NCI-H1436 (cell line): ENCODE measurements at regions not wholly inside any gene's neighbourhood (a gene's known extent, or its start where the extent isn't known, plus 50 kb on each side); places are given as distances from the start of the nearest gene placed in this dataset.
"Not testable (repeated sequence)": the region's sequence is repeated elsewhere in the genome, so short reads cannot be mapped to it uniquely, and the experiment has no call there.

Experiments used
- DNase-seq: peaks from one replicate; lab custom pipeline; 2025; lab: John Stamatoyannopoulos, UW

GRCh38 chr10:76815505-76815904, 822.1 kb downstream of the KCNMA1 start:
- DNase-seq, result not testable (repeated sequence)

GRCh38 chr10:76811430-76811829, 826.2 kb downstream of the KCNMA1 start:
- DNase-seq, result no peak

GRCh38 chr10:76788452-76788811, 849.2 kb downstream of the KCNMA1 start:
- DNase-seq, result no peak

GRCh38 chr10:76787746-76788451, 849.7 kb downstream of the KCNMA1 start:
- DNase-seq, result no peak

- DNase-seq, result no peak
Measured at GRCh38 chr10:76786504-76787072, 851.0 kb downstream of the KCNMA1 start.

- DNase-seq, result no peak
Measured at GRCh38 chr10:76784076-76784475, 853.5 kb downstream of the KCNMA1 start.

- no peak for DNase-seq
Measured at GRCh38 chr10:76779796-76780301, 857.8 kb downstream of the KCNMA1 start.

- DNase-seq, result no peak
Measured at GRCh38 chr10:76778914-76779795, 858.5 kb downstream of the KCNMA1 start.

GRCh38 chr10:76774987-76775603, 862.5 kb downstream of the KCNMA1 start:
- DNase-seq, result no peak

GRCh38 chr10:76769582-76769981, 868.0 kb downstream of the KCNMA1 start:
- DNase-seq, result no peak

GRCh38 chr10:76769161-76769560, 868.4 kb downstream of the KCNMA1 start:
- no peak for DNase-seq

GRCh38 chr10:76766682-76767081, 870.9 kb downstream of the KCNMA1 start:
- no peak for DNase-seq

GRCh38 chr10:76764921-76765320, 872.7 kb downstream of the KCNMA1 start:
- not testable (repeated sequence) for DNase-seq

GRCh38 chr10:76764177-76764576, 873.4 kb downstream of the KCNMA1 start:
- no peak for DNase-seq

GRCh38 chr10:76763376-76763775, 874.2 kb downstream of the KCNMA1 start:
- DNase-seq, result no peak

- DNase-seq, result no peak
Measured at GRCh38 chr10:76759681-76760080, 877.9 kb downstream of the KCNMA1 start.

GRCh38 chr10:76743169-76743568, 894.4 kb downstream of the KCNMA1 start:
- DNase-seq, result no peak

GRCh38 chr10:76740514-76740913, 897.1 kb downstream of the KCNMA1 start:
- DNase-seq, result no peak

GRCh38 chr10:76738991-76739390, 898.6 kb downstream of the KCNMA1 start:
- no peak for DNase-seq

GRCh38 chr10:76736815-76737618, 900.6 kb downstream of the KCNMA1 start:
- no peak for DNase-seq

- no peak for DNase-seq
Measured at GRCh38 chr10:76736392-76736791, 901.2 kb downstream of the KCNMA1 start.
